ENCODE measurements at regions not wholly inside any gene's neighbourhood (a gene's known extent, or its start where the extent isn't known, plus 50 kb on each side); places are given as distances from the start of the nearest gene placed in this dataset.
"Not testable (repeated sequence)": the region's sequence is repeated elsewhere in the genome, so short reads cannot be mapped to it uniquely, and the experiment has no call there.

DNA sequence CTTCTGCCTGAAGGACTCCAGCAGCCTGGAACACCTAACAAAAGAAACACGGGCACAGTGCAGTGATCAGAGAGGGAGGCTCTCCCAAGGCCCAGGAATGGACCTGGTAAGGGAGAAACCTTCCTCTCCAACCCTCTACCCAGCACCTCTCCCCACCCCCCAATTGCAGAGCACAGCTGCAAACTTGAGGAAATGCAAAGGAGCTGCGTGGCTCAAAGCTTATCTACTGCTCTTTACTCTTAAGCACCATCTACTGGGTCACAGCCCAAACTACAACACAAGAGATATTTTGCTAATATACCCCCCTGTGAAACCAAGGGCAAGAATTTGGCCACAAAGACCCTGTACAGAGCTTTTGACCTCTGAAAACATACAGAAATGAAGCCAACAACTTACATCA is 328.3 kb downstream of the OXSM start:
- no peak for DNase-seq (ENCODE audit: low read depth in 2 of 2, low spot score in 1 of 2)

DNA sequence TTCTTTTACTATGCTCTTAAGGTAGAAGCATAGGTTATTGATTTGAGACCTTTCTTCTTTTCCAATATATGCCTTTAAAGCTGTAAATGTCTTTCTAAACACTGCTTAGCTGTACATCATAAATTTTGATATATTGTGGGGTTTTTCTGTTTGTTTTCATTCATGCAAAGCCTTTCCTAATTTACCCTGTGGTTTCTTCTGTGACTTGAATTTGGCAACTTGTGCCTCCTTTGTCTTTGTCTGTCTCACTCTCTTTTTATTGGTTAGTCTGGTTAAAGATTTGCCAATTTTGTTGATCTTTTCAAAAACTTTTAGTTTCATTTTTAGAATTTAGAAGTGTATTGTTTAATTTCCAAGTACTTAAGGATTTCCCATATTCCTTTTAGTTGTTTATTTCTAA is 343.1 kb downstream of the OXSM start:
- DNase-seq (ENCODE audit: low read depth in 2 of 2, low spot score in 1 of 2): no peak

DNA sequence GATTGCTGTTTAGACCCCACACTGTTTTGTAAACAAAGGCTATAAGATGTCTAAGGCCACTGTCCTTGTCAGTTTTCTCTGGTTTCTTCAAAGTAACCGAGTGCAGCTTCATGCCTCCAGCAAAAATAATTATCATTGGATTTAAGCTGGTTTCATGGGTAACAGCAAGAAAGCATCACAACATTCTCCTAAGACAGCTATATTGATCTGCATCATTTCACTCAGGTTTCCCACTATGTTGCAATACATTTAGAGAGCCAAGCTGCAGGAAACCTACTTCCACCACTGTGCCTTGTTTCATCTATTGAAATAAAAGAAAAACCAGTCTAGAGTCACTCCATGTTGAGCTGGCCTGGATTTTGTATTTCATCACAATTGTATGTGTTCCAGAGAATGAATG is 351.4 kb downstream of the OXSM start:
- DNase-seq (ENCODE audit: low read depth in 2 of 2, low spot score in 1 of 2): no peak

- DNase-seq (ENCODE audit: low read depth in 2 of 2, low spot score in 1 of 2): no peak
These were observed 355.9 kb downstream of the OXSM start for GRCh38 chr3:26145769-26146168.

DNA sequence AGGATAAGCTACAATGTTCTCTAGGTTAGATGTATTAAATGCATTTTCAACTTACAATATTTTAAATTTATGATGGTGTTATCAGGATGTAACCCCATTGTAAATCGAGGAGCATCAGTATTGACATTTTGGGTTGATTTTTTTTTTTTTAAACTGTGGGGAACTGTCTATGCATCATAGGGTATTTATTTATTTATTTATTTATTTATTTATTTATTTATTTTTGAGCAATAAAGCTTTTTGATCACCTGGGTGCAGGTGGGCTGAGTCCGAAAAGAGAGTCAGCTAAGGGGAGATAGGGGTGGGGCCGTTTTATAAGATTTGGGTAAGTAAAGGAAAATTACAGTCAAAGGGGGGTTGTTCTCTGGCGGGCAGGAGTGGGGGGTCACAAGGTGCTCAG is 367.5 kb downstream of the OXSM start:
- not testable (repeated sequence) for DNase-seq (ENCODE audit: low read depth in 2 of 2, low spot score in 1 of 2)

- DNase-seq (ENCODE audit: low read depth in 2 of 2, low spot score in 1 of 2): no peak
These were observed 381.1 kb downstream of the OXSM start for GRCh38 chr3:26171006-26171405.

DNA sequence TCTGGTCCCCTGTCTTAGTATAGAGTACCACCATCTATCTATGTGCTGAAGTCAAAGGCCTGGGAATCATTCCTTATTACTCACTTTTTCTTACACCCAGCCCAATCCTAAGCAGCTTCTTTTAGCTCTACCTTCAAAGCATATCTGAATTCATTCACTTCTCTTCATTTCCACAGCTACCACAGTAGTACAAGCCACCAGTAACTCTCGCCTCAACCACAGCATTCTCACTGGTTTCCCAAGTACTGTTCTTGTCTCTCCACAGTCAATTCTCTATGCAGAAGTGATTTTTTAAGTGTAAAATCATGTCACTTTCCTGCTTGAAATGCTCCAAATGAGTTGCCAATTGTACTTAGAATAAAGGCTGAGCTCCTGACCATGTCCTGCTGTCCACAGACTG is 401.7 kb downstream of the OXSM start:
- no peak for DNase-seq (ENCODE audit: low read depth in 2 of 2, low spot score in 1 of 2)

GRCh38 chr3:26193558-26193957 is 403.7 kb downstream of the OXSM start:
- DNase-seq (ENCODE audit: low read depth in 2 of 2, low spot score in 1 of 2): no peak

DNA sequence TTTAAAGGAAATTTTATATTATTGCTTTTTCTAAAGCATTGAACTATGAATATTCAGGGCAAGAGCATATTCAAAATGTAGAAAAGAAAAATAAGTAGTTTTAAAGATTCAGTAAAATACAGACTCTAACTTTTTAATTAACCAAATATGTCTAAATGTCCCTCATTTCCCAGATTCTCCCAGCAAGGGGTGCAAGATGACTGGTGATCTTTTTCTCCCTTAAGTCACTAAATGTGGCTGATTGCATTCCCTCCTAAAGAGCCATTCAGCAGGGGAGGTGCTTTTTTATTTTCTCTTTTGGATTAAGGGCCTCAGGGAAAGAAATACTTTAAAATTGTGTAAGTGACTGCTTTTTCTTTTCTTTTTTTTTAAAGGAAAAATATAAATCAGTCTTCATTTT is 406.9 kb downstream of the OXSM start:
- DNase-seq (ENCODE audit: low read depth in 2 of 2, low spot score in 1 of 2): no peak

- DNase-seq (ENCODE audit: low read depth in 2 of 2, low spot score in 1 of 2): no peak
These were observed 408.7 kb downstream of the OXSM start for GRCh38 chr3:26198609-26199008.

GRCh38 chr3:26202169-26202568 is 412.3 kb downstream of the OXSM start:
- DNase-seq (ENCODE audit: low read depth in 2 of 2, low spot score in 1 of 2): no peak

- DNase-seq (ENCODE audit: low read depth in 2 of 2, low spot score in 1 of 2): no peak
These were observed 415.6 kb downstream of the OXSM start for GRCh38 chr3:26205475-26205874.

- no peak for DNase-seq (ENCODE audit: low read depth in 2 of 2, low spot score in 1 of 2)
These were observed 414.4 kb upstream of the LRRC3B start for GRCh38 chr3:26208201-26208600.

- DNase-seq (ENCODE audit: low read depth in 2 of 2, low spot score in 1 of 2): no peak
These were observed 392.8 kb upstream of the LRRC3B start for GRCh38 chr3:26229801-26230200.

DNA sequence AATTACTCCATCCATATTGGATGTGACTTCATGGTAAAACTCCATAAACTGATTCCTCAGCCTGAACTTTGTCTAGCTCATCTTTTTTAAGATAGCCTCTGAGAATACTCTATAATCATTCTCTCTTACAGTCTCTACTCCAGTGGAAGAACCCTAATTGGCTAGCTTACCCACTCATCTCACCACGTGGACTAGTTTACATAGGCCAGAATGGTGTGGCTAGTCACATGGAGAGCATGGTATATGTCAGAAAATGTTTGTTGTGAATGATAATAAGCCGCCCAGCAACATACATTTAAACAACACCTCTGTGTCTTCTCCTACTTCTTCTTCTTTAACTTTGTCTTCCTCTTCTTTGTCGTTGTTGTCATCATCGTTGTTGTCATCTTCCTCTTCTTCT is 389.2 kb upstream of the LRRC3B start:
- DNase-seq (ENCODE audit: low read depth in 2 of 2, low spot score in 1 of 2): no peak

GRCh38 chr3:26236531-26236930 is 386.0 kb upstream of the LRRC3B start:
- DNase-seq (ENCODE audit: low read depth in 2 of 2, low spot score in 1 of 2): no peak

- DNase-seq (ENCODE audit: low read depth in 2 of 2, low spot score in 1 of 2): no peak
These were observed 385.4 kb upstream of the LRRC3B start for GRCh38 chr3:26237036-26237682.

GRCh38 chr3:26244586-26244985 is 378.0 kb upstream of the LRRC3B start:
- DNase-seq (ENCODE audit: low read depth in 2 of 2, low spot score in 1 of 2): not testable (repeated sequence)

GRCh38 chr3:26245236-26245635 is 377.3 kb upstream of the LRRC3B start:
- no peak for DNase-seq (ENCODE audit: low read depth in 2 of 2, low spot score in 1 of 2)

DNA sequence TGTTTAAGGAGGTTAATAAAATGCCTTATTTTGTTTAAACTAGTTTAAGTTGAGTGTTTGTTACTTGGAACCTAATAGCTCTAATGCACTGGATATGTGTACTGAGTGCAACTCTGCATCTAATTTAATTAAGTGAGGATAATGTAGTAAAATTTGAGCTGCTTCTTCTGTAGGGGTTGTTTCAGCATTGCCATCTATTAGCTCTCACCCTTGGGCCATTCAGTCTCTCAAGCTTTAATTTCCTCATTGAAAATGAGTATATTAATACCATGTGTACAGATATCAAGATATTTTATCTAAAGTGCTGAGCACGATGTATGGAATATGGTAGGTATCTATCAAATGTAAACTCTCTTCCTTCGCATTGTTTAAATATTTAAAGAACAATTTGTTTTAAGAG is 375.7 kb upstream of the LRRC3B start:
- no peak for DNase-seq (ENCODE audit: low read depth in 2 of 2, low spot score in 1 of 2)

DNA sequence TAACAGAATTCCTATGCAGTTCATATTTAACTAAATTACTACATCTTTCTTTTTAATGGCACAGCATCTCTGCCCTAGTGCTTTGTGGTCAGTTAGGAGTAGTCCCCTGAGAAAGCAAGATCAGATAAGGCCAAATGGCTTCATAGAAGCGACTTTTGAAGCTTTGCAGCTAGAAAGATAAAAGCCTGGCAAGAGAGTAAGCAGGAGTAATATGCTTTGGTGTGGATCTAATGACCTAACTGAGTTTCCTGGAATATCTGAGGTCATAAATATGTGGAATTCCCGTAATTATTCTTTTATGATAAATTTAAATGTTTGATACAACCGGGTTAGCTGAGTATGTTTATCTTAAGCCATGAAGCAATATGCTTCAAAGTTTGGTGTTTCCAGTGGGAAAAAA is 374.9 kb upstream of the LRRC3B start:
- no peak for DNase-seq (ENCODE audit: low read depth in 2 of 2, low spot score in 1 of 2)

- DNase-seq (ENCODE audit: low read depth in 2 of 2, low spot score in 1 of 2): no peak
These were observed 370.6 kb upstream of the LRRC3B start for GRCh38 chr3:26252001-26252400.

DNA sequence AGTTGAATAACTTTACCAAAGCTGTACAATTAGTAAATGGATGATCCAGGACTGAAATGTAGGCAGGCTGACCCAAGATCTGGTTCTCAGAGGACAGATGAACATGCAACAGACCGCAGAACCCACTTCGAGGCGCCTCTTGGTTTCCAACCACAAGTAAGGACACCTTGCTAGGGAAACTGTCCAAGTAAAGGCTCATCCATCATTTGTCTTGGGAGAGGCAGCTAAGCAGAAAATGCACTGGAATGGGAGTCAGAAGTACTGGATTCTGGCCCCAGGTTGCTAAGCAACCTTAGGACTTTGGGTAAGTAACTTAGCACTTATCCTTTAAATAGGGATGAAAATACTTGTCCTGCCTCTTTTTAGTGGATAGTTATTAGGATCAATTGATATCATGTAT is 366.3 kb upstream of the LRRC3B start:
- DNase-seq (ENCODE audit: low read depth in 2 of 2, low spot score in 1 of 2): no peak

DNA sequence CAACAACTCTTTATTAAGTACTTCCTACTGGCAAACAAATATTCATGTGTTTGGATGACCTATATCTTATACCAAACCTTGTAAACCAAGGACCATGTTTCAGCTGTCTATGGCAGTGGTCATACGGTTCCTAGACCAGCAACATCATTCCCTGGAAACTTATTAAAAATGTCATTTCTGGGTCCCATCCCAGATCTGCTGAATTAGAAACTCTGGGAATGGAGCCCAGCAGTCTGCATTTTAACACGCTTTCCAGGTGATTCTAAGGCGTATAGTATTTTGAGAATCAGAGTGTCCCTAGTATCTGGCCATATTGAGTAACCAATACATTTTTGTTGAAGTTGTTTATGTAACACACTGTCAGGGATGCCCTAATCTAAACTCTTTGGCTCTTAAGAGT is 363.4 kb upstream of the LRRC3B start:
- no peak for DNase-seq (ENCODE audit: low read depth in 2 of 2, low spot score in 1 of 2)

Data from stimulated activated CD8-positive, alpha-beta memory T cell treated with anti-CD3 and anti-CD28 coated beads, Interleukin-4, amount 100 ng/mL, for 4 hours (primary cell).